SK-N-MC (cell line): ENCODE measurements at regions not wholly inside any gene's neighbourhood (a gene's known extent, or its start where the extent isn't known, plus 50 kb on each side); places are given as distances from the start of the nearest gene placed in this dataset.

Experiments used
- EZH2 ChIP-seq: fragments of 200-600 bp; sonication (generic); IDR thresholded peaks from one replicate; pipeline ENCODE4 v1.6.1; 2017; ENCODE audit warnings: antibody characterized with exemption
- POLR2AphosphoS5 ChIP-seq: IDR thresholded peaks from 2 replicates; pipeline ENCODE4 v1.6.1; 2012; ENCODE audit warnings: mild to moderate bottlenecking, low read depth, low read length, borderline replicate concordance

- no peak for TF ChIP-seq POLR2AphosphoS5
- TF ChIP-seq EZH2, result no peak
Observed at GRCh38 chr14:48944809-48945208, 641.4 kb downstream of the RPS29 start.
